ENCODE measurements at regions not wholly inside any gene's neighbourhood (a gene's known extent, or its start where the extent isn't known, plus 50 kb on each side); places are given as distances from the start of the nearest gene placed in this dataset.

DNA sequence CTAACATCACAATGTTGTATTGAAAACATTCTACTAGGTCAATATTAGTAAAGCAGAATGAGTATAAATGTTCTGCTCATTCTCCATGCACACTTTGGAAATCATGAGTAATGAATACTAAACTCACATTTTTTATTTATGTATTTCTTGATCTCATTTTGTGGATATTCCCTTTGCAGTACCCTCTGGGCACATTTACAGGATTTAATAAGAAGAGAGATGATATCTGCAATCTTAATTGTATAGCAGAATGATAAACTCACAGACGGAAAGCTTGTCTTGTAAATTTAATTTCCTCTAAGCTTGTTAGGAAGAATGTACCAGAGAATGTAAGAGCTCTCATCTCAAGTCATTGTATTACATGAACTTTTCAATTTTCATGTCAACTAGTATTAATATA is 1279.7 kb downstream of the PCDH7 start:
- FAIRE-seq (no peak), DNase-seq (ENCODE audit: low spot score) (no peak)

DNA sequence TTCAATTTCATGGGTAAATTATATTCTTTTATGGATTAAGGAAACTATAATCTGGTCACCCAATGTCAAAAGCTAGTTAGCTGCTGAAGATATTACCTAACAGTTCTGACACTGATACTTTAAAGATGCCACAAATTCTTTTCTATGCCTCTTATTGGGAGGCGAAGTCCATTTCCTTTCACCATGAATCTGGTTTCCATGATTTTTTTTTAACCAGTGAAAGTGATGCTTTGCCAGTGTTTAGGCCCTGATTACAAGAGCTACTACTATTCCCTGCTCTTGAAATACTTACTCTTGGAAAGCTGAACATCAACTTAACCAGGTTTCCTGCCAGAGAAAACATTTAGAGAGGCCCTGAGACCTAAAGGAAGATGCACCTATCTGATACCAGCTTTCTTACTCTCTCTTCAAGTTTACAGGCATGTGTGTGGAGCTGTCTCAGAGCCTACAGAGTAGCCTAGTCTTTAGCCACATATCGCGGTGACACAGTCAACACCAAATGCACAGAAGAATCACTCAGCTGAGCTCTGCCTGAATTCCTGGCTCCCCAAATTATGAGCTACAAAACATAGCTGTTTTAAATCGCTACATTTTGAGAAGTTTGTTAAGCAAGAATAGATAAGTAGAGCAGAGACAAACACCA is 1280.8 kb downstream of the PCDH7 start:
- FAIRE-seq (no peak), DNase-seq (ENCODE audit: low spot score) (no peak)

DNA sequence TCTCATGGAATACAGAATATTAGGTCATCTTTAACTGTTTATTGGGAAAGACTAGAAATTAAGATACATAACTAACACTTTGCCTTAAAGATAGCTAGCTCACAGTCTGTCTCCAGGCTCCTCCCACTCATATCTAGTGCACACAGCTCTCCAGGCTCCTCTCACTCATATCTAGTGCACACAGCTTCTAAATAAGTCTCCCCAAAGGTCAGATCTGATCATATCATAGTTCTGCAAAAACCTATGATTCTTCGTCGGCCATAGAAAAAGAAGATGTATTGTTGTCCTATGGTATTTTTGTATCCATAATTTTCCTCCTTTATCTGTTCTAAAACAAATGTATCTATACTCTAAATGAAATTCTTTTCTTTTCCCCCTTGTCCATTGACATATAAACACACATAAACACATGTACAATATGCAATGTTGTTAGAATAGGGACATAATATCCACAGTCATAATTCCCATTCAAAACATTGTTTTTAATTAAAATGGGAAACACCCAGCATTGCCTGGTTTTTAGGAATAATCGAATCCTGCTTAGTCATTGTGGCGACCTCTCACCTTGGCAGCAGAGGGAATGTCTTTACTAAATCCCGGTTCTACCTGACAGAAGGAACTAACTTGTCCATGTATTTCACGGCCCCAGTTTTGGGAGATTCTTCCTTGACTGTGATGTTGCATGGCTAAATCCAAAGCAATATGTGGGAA is 1282.0 kb downstream of the PCDH7 start:
- FAIRE-seq: no peak
- no peak for DNase-seq (ENCODE audit: low spot score)

DNA sequence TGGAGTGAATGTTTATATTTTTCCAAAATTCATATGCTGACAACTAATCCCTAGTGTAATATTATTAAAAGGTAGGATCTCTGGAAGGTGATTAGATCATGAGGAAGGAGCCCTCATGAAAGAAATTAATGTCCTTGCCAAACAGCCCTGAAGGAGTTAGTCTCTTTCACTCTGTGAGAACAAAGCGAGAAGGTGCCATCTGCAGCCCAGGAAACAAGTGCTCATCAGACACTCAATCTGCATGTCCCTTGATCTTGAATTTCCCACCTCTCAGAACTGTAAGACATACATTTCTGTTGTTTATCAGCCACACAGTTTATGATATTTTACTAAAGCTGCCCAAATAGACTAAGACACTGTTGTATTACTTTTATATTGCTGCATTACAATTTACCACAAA is 1283.4 kb downstream of the PCDH7 start:
- FAIRE-seq (no peak), DNase-seq (ENCODE audit: low spot score) (no peak)

DNA sequence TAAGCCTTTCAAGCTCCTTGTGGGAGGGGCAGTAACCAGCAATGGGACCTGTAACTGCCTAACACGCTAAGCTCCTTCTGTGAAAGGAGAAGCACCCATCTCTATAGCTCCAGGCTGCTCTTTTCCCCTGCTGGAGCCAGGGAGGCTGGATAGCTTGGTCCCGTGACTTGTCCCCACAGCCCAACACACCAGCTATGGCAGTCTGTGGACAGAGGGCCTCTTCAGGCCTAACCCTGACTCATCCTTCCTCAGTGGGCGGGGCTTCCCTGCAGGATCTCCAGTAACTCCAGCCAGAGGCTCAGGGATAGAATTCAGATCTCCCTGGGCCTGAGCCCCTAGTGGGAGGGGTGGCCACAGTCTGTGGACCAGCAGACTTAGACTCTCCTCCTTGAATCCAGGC is 1290.1 kb downstream of the PCDH7 start:
- no peak for FAIRE-seq
- DNase-seq (ENCODE audit: low spot score): peak; percentile 16

DNA sequence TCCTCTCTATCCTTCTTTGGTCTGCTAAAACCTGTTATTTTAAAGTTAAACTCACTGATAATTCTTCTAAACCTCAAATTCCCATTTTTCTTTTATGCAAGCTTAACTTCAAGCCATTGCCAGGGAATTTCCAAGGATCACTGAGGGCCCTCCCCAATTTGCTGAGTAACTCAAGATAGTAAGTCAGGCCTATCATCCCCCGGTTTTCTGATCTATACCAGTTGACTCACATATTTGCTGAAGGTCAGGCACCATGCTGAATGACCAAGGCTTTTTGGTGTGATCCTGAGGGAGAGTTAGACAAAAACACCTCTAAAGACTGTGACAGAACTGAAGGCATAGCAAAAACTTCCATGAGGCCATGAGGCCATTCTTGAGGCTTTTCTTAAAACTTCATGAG is 1301.9 kb downstream of the PCDH7 start:
- FAIRE-seq: peak; percentile 98
- DNase-seq (ENCODE audit: low spot score): peak; percentile 95

DNA sequence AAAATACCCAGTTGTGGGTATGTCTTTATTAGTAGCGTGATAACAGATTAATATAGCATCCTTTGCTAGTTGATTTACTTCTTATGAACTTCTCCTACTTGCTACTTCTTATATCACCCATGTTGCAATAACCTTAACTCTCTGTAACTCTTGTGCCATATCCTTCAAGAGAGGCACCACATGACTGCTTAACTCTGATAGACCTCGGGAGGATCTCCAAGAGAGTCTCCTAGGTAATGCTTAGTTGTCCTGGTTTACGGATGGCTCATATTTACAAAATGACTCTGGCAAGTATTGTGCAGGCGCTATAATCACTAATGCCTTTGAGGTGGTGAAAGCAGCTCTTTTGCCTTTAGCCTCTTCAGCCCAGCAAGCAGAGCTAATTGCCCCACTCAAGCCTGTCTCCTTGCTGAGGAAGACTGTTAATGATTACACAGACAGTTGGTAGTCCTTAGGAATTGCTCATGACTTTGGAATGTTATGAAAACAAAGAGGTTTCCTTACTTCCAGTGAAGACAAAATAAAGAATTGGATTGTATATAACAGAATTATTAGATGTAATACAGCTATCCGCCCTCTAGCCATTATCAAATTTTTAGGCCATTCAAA is 1305.8 kb downstream of the PCDH7 start:
- peak; percentile 99 for FAIRE-seq
- DNase-seq (ENCODE audit: low spot score): peak; percentile 97

DNA sequence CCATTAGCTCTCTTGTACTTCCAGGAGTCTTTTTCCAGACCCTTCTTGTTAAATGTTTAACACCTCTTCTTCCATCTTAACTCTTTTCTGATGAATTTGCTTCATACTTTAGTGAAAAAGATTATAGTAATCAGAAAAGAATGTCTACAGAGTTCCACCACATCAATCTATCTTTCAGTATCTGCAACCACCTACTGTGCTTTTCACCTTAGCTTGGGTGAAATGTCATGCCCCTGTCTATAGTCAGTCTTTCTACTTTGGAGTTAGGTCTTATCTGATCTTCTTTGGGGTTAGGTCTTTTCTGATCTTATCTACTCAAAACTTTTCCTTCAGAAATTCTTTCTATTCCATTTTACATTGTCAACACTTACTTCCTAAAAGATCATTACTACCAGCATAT is 1310.2 kb downstream of the PCDH7 start:
- FAIRE-seq (peak; percentile 83), DNase-seq (ENCODE audit: low spot score) (peak; percentile 54)

DNA sequence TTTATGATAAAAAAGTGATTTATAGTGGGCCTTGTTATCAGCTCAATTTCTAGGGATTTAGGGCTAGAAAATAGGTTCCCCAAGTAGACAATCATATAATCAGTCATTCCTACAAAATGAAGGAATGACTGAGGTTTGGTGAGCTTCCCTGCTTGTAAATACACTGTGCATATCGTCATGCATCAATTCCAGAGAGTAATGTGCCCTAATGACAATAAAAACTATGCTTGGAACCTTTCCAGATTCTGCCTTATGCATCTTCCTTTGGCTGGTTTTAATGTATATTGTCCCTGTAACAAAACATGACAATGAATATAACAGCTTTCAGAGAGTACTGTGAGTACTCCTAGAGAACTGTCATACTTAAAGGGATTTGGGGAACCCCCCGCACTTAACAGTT is 1310.9 kb downstream of the PCDH7 start:
- DNase-seq (ENCODE audit: low spot score): peak; percentile 36
- peak; percentile 49 for FAIRE-seq

DNA sequence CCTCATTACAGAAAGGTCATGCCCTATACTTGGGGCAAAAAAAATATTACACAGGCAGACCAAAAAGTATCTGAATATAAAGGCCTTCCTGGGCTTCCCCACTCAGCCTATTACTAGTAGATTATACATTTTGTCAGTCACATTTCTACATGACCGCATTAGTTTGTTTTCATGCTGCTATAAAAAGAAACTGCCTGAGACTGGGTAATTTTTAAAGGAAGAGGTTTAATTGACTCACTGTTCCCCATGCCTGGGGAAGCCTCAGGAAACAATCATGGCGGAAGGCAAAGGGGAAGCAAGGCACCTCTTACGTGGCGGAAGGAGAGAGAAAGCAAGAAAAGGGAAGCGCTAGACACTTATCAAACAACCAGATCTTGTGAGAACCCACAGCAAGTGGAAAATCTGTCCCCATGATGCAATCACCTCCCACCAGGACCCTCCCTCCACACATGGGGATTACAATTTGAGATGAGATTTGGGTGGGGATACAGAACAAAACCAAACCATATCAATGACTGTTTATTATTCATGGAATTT is 1312.0 kb downstream of the PCDH7 start:
- DNase-seq (ENCODE audit: low spot score) (no peak), FAIRE-seq (no peak)

DNA sequence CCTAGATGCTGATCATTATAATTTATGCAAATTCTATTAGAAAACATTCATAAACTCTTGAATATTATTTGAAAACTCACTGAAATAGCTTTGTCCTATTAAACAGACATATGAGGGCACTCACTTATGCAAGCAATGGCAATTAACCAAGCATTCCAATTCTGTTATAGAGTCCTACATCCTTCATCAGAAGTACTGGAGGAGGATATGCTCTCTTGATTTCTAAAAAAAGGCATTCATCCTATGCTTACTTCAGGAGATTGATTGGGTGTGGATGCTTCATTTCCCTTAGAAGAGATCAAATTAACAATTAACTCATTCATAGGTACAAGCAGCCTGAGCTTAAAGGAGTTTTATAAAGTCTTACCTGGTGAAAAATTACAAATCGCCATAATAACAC is 1317.2 kb downstream of the PCDH7 start:
- DNase-seq (ENCODE audit: low spot score): no peak
- no peak for FAIRE-seq

DNA sequence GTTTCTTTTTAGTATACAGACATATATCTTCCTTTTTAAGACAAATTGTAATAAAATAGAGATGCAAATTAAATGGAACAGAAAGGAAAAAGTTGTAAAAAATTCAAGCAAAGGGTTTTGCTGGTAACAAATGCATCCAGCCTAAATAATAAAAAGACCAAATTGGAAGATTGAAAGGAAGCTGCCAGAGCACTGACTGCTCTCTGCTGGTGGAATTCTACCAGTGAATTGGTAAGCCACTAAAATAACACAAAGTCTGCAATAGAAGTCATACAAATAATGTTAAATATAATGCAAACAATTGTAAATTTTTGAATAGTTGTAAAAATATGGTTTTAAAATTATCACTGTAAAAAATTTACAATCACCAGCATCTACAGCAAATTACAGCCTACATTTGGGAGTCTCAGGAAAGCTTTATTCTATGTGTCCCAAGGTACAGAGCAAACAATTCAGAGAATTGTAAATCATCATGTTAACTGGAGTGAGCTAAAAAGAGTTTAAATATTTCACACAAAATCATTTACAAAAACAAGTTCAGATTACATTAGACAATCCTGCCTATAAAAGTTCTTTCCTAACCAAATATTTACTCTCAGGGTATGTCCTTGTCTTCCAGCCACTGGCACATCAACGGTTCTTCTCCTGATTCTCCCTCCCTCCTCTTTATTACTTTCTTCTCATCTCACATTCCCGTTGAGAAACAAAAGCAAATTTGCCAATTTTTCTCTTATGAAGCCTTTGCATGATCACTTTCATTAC is 1322.5 kb downstream of the PCDH7 start:
- no peak for DNase-seq (ENCODE audit: low spot score)
- FAIRE-seq: no peak

DNA sequence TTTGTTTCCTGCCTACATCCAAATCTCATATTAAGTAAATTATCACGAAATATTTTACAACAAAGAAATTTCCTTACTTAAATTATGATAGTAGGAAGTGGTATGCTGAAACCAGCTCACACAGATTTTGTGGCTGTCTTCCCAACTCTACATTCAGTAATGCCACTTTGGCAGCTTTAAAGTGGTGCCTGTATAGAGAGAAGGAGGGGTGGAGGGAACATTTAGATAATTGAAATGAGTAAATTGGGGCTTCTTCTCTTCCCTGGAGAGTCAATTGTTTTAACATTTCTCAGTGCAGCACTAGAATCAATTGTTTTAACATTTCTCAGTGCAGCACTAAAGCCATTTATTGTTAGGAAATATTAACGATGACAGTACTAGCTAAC is 1323.1 kb downstream of the PCDH7 start:
- no peak for DNase-seq (ENCODE audit: low spot score)
- no peak for FAIRE-seq

DNA sequence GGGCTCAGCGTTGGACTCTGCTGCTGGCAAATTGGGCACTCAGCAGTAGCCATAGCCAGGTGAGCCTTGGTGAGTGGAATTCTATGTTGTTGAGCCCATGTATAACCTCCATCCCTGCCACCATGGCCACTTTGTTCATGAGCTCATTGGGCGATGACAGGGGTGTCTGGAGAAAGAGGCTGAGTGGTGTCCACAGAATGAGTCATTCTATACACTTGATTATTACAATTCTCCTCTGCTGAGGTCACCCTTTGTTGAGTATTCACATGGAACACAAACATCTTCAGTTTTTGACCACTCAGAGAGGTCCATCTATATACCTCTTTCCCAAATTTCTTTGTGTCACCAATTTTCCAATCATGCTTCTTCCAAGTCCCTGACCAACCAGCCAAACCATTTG is 1341.7 kb downstream of the PCDH7 start:
- no peak for FAIRE-seq

DNA sequence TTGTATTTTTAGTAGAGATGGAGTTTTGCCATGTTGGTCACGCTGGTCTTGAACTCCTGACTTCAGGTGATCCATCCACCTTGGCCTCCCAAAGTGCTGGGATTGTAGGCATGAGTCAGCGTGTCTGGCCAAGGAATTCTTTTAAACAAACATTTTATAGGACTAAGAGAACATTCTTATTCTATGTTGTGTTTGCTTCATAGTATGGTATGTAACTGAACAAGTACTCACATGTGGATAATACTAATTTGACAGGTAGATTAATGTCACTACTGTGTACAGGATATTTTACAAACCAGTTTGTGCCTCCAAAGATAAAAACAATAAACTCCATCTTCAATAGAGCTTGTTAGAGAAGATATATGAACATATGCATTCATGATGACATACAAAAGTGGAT is 1353.4 kb downstream of the PCDH7 start:
- no peak for DNase-seq (ENCODE audit: low spot score)
- no peak for FAIRE-seq

More for the DNA sequence above, 1341.7 kb downstream of the PCDH7 start:
- DNase-seq (ENCODE audit: low spot score): peak; percentile 46

DNA sequence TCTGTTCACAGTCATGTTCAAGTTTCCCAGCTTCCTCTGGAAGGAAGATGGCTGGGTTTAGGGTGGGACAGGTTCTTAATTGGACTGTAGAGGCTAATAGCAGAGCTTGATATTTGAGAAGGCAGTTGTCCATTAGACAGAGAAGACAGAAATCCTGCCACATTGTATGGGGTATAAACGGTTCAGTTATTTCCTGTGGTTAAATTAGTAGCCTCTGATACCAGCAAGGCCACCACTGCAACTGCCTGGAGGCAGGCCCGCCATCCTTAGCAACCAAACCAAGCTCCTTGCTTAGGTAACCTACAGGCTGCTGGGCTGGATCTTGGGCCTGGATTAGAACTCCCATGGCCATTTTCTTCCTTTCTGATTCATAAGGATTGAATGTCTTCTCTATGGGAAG is 1367.0 kb downstream of the PCDH7 start:
- DNase-seq (ENCODE audit: low spot score): no peak
- no peak for FAIRE-seq

DNA sequence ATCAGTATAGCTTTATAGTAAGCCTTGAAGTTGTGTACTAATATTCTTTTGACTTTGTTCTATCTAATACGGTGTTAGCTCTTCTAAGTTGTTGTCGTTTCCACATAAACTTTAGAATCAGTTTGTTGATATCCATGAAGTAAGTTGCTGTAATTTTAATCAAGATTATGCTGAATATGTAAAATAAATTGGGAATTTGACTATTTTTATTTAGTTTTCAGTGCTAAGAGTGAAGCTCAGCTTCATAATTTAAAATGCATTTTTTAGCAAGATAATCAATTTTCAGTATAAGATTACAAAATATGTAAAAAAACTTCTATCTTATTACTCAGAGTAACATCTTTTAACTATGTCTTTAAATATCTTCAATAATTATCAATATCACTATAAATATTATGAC is 1374.8 kb downstream of the PCDH7 start:
- FAIRE-seq: no peak

DNA sequence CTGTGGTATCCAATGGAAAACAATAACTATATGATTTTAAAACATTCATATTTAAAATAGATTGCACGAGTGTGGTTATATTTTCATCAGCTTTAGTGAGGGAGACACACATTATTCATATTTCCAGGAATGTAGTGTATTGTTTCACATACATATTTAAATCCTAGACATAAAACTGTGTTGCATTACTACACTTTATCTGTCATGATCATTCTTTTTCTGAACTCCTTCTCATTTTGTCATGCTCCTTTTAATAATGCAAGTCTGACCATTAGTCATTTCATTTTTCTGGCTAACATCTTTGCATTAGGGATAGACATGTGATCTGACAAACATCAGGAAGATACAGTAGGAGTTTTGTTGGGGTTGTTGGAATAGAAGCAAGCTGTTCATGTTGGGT is 1382.7 kb downstream of the PCDH7 start:
- DNase-seq (ENCODE audit: low spot score): no peak
- no peak for FAIRE-seq

More for the DNA sequence above, 1374.8 kb downstream of the PCDH7 start:
- no peak for DNase-seq (ENCODE audit: low spot score)

DNA sequence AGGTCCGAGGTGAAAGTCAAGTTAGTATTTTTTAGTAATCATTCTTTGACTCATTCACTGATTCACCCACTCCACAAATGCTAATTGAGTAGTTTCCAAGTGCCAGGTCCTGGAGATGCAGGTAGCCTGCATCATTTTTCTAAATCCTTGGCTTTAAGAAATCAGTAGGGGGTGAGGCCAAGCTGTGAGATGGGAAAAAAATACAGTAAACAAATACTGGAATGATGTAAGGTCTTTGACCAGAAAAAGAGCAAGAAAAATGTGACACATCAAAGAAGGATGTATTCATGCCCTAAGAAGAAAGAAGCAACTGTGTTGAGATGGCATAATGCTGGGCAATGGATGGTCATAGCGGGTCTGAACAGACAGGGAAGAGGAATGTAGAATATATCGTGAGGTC is 1386.6 kb downstream of the PCDH7 start:
- no peak for FAIRE-seq

DNA sequence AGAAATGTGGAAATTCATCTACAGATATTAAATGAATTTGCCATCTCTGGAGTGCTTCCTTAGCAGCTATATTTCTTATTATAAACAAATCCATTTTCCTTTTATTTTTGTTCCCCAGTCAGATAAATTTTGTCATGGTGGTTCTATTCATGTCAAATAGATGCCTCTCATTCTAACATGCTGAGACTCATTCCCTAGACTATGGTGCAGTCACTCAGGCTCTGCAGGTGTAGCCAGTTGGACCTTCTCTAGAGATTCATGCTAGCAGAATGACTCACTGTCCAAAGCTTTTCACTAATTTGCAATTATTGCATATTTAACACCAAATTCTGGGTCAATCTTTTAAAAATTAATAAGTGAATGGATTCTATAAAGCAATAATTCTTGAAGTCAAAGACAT is 1392.7 kb downstream of the PCDH7 start:
- no peak for DNase-seq (ENCODE audit: low spot score)
- no peak for FAIRE-seq

More for the DNA sequence above, 1386.6 kb downstream of the PCDH7 start:
- no peak for DNase-seq (ENCODE audit: low spot score)

DNA sequence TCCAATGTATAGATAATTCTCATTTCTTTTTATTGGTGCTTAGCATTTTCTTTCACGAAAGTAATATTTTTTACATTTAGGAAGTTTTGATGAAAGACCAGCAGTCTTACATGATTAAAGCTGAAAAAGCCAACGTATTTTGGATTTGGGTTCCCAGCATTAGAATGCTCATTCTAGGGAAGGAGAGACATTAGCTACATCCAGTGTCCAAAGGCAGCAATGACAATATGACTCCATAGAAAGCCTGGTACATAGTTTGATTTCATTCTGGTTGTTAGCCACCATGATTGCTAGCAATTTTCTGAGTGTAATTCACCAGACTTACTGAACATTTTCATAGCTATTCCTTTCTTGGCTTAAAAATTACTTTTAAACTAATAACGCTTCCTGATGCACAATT is 1397.5 kb downstream of the PCDH7 start:
- DNase-seq (ENCODE audit: low spot score) (no peak), FAIRE-seq (no peak)

DNA sequence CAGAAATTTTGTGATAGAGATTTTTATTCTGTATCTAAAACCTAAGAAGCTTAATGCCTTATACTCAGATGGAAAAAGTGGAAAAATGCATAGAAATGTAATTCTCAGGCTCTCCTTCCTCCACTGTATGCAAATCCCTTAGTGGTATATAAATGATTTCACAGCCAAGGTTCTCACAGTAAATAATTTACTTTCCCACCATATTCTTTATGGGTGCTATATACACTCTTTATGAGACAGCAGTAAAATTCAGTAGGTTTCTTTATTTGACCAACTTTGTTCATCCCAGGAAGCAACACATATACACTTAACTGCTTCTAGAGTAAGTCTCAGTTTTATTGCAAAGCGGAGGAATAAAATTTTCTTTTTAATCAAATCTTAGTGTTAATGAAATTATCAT is 1399.7 kb downstream of the PCDH7 start:
- no peak for FAIRE-seq

More for the DNA sequence above, 1399.7 kb downstream of the PCDH7 start:
- DNase-seq (ENCODE audit: low spot score): no peak
